DMS 273 (cell line): ENCODE measurements at regions not wholly inside any gene's neighbourhood (a gene's known extent, or its start where the extent isn't known, plus 50 kb on each side); places are given as distances from the start of the nearest gene placed in this dataset.
A peak's percentile ranks its signal among the peaks of the same experiment; 100 is the strongest.

Experiments
- DNase-seq: peaks from one replicate; lab custom pipeline; 2025; ENCODE audit not compliant: unreplicated experiment; lab: John Stamatoyannopoulos, UW

DNA sequence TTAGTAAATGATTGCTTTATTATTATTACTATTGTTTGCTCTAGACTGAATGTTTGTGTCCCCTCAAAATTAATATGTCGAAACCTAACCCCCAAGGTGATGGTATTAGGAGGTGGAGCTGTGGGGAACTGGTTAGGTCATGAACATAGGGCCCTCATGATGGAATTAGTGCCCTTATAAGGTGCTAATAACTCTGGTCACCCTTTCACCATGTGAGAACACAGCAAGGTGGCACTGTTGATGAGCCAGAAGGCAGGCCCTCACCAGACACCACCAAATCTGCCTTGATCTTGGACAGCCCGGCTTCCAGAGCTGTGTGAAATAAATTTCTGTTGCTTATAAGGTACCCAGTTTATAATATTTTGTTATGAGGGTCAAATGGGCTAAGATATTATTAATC is 95.8 kb downstream of the BDNF start:
- DNase-seq = no peak

DNA sequence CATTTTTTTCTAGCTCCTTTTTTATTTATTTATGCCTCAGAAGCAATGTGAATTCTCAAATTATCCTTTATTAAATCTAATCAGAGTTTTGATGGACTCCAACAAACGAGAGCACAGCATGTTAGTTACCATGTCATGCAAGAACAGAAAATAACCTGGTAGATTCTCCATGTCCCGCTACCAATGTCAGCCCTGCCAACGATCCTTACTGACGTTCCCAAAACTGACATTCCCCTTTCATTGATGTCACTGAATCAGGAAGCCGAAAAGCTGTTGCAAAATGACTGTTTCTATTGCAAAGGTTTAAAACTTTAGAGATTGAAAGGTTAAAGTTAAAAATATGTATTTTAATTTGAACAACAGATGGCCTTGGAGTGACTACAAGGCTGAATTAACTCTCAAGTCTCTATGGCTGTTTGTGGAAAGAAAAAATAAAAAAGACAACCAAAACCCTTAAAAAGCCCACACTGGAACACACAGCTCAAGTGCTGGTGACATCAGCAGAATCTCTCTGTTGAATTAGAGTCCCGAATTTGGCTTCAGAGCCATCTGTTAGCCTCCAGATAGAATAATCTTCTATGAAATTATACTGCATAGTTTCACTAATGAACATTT is 96.8 kb downstream of the BDNF start:
- peak; percentile 16 for DNase-seq

DNA sequence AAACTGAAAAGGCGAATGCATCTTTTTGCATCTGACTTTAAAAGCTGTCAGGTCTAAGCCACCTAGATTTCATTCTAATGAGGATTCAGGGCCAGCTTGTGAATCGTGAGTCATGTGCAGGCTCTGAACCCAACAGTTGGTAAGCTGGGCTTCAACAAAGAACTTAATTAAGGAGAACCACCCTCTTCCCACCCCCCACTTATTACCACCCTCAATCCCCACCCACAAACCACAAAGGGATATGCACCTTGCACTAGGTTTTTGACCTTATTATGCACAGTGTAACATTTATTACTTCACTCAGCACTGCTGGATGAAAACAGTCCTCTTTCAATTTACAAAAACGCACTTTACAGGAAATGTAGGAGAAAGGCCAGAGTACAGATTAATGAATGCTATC is 94.1 kb upstream of the LIN7C start:
- DNase-seq = peak; percentile 2

DNA sequence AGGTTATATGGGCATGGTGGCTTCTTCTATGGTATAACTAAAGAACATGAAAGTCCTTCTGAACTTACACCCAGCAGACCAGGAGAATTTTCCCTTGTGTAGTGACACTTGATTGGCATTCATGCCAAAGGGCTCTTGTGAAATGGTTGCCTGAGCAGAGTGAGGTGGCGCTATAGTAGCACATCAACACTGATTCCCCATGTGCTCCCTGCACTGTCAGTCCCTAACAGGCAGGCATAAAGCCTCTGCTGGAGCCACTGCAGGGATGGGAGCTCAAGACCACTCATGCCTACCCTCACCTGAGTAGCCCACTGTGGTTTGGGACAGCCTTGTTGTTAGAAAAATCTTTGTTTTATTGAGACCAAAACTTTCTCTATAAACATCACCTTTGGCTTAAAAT is 92.6 kb upstream of the LIN7C start:
- DNase-seq = peak; percentile 3

- no peak for DNase-seq
These were observed 90.2 kb upstream of the LIN7C start for GRCh38 chr11:27596802-27597201.

GRCh38 chr11:27596388-27596787 is 89.8 kb upstream of the LIN7C start:
- no peak for DNase-seq

DNA sequence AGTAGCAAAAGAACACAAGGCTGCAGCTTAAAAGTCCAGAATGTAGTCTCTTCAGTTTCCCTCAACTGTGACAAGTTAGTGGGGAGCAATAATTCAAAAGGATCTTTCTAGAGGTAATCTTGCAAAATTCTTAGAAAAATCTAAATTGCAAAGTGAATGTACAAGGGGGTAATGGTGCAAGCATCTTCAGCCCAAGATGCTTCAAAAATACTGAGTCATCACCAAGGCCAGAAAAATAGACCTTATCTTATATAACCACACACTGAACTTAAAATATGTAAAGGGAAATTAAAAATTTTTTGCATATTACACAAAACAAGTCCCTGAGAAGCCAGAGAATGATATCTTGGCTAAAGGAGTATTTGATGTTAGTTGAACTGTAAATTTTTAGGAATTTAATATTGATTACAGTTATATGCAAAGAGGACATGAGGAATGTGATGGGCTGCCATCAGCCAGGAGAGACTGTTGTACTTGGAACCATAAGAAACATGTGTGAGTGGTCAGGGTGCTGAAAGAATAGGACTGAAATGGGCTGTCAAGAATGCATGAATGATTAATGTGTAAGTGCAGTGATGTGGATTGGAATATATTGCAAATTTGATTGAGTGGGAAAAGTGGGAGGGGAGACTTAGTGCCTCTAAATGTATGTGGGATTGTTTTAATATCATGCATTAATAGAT is 85.7 kb upstream of the LIN7C start:
- no peak for DNase-seq

GRCh38 chr11:27582621-27583020 is 76.1 kb upstream of the LIN7C start:
- DNase-seq = peak; percentile 41

DNA sequence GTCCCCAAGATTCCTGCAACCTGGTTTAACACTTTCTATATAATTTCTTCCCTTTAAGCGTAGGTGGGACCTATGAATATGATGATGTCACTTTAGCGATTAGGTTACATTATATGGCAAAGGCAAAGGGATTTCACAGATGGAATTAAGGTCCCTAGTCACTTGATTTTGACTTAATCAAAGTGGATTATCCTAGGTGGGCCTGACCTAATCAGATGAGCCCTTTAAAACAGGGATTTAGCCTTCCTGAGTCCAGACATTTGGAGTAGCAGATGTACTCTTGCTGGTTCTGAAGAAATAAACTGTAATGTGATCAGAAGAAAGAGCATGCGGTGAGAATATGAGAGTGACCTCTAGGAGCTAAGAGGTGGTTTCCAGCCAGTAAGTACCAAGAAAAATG is 67.8 kb upstream of the LIN7C start:
- no peak for DNase-seq

DNA sequence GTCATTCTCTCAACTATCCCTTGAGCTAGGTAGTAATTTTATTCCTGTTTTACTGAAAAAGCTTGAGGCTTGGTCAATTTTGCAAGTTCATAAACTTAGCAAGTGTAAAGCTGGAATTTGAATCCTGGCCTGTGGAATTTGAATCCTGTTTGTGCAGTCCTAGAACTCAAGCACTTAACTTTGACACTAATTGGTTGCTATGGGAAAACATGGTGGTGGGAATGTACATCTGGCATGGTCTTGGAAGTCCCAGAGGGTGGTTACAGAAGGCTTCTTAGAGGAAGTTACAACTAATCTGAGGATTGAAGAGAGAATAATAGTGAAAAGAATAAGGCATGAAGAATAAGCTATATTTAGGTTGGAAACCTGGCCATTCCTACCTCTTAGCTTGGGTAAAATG is 66.5 kb upstream of the LIN7C start:
- peak; percentile 23 for DNase-seq

DNA sequence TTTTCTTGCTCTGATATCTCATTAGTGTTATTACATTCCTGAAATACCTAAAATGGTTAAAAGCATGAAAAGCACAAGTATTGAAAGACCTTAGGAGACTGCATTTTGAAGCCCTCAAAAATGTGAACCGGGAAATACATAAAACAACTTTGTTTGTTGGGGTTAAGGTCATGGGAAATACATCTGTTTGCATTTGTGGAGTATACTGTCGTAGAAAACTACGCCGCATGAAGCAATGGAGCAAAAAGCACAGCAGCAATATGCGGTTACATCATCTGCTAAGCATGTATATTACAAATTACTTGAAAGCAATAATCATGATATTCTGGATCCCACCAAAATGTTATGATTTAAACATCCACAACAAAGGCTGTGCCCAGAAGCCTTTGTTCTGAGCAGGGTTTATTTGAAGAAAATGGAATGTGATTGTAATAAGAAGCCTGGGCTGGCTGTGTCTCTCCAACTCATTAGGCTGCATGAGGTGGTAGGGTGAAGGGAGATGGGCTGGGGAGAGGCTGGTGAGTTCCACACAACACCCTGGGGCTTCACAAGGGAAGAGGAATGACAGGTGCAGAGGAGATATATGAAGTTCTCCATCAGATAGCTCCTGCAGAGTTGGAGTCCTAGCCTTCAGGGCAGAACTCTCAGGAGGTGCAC is 64.7 kb upstream of the LIN7C start:
- DNase-seq = no peak

GRCh38 chr11:27570542-27570941 is 64.0 kb upstream of the LIN7C start:
- DNase-seq = no peak

DNA sequence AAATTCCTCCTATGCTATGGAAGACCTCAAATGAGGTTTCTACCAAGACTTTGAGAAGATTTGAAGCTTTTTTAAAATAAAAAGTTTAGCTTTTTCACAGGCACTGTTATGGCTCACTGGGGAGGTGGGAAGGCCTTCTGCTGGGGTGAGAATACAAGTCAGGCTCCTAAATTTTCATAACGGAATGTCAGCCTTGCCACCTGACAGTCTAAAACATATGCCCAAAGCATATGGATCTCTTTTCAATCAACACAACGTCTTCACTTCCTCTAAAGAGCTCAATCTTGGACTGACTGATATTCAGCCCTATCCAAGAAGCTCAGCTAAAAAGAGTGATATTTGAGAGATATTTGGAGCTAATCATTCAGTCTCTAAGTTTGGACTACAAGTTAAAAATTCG is 57.1 kb upstream of the LIN7C start:
- DNase-seq = no peak

DNA sequence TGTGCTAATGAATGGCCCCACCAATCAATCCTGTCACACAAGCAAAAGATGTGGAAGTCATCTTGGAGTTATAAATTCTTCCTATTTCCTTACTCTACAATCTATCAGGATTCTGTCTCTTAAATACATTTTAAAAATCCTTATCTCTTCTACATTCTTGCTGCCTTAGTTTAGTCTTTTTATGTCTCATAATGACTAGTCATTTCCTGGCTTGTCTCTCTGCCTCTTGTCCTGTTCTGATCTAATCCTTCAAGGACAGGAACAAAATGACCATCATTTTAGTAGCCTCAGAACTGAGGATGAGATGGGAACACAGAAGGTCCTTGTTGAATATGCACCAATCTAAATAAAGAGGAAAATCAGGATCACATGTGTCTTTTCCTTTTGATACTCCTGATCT is 56.6 kb upstream of the LIN7C start:
- DNase-seq = no peak

DNA sequence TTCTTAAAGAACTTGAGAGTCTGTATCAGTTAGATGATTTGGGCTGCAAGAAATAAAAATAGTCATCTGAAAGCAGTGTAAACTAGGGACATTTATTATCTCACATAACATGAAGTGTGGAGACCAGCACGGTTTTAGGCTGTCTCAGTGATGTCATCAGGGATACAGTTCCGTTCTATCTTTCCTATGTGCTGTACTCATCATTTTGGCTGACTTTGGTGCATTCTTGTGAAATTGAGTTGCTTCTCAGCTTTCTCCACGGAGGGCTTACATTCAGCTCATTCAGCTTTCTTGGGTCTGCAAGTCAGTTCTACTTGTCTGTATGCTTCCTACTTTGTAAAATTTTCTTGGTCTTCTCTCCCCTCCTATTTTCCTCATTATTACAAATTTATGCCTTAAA is 51.8 kb upstream of the LIN7C start:
- DNase-seq = no peak

GRCh38 chr11:27557226-27557625 is 50.7 kb upstream of the LIN7C start:
- DNase-seq = no peak
